Activated CD8-positive, alpha-beta memory T cell treated with anti-CD3 and anti-CD28 coated beads for 24 hours (primary cell): ENCODE measurements at regions not wholly inside any gene's neighbourhood (a gene's known extent, or its start where the extent isn't known, plus 50 kb on each side); places are given as distances from the start of the nearest gene placed in this dataset.
"Not testable (repeated sequence)": the region's sequence is repeated elsewhere in the genome, so short reads cannot be mapped to it uniquely, and the experiment has no call there.

Experiments
- DNase-seq: peaks from one replicate; pipeline ENCODE4 v3.0.0-alpha.2; 2020

DNA sequence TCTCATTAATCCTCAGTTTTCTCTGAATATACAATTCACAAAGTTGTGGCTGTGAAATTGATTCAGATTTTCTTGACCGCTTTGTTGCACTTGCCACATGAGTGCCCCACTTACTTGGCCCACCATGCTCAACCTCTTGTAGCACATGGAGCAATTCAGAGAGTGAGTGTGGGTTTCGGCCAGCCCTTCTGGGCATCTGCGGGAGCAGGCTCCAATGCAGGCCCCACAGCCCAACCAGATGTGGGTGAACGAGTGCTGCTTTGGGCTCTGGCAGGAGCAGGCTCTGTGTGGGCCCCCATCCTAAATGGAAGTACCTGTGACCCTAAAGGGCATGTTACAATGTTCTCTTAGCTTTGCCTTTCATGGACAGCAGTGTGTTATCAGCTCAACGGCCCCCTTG lies 2338.6 kb downstream of the LRRC4C start:
- DNase-seq: no peak

- no peak for DNase-seq
Observed at GRCh38 chr11:39113606-39114005, 2345.8 kb downstream of the LRRC4C start.

- DNase-seq: no peak
Observed at GRCh38 chr11:39102236-39102635, 2357.2 kb downstream of the LRRC4C start.

DNA sequence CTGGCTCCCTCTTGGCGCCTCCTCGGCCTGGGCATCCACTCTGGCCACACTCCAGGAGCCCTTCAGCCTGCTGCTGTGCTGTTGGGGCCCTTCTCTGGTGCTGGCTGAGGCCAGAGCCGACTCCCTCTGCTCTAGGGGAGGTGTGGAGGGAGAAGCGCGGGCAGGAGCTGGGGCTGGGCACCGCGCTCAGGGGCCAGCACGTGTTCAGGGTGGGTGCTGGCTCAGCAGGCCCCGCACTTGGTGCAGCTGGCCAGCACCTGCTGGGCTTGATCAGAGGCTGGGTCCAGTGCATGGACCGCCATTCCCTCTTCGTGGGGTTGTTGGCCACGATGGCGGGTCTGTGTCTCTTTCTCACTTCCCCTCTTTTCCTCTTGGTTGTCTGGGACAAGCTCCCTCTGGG lies 2381.0 kb downstream of the LRRC4C start:
- DNase-seq: no peak

DNA sequence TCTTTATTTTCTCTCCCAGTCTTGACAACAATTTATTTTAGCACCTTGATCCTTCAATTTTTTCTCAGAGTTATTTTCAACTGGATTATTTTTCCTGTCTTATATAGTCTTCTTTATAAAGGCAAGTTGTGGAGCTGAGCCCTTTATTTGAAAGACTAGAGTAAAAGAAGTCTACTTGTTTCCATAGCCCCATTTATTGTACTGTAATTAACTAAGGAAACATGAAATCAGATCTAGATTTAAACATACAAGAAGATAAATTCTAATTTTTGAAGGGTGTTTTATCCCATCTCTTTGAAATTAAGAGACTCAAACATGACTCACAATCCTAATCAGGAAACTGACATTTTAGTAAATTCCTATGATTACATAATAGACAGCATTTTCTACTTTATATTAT lies 2421.8 kb downstream of the LRRC4C start:
- no peak for DNase-seq

DNA sequence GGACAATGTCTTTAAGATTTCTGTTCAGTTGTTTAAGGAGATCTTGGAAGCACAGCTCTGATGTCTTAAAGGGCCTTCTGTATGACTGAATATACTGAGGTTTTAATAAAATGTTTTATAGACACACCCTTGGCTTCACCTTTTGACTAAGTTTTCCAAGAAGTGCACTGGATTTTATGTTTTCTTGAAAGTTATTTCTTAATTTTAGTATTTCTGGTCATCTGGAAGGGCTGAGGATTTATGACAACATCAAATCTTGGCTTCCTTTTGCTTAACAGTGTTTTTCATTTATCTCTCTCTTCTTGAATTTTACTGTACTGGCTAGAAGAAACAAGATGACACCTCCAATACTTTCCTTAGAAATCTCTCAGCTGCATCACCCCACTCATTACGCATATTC lies 2423.4 kb downstream of the LRRC4C start:
- DNase-seq: no peak

GRCh38 chr11:39021539-39021938 lies 2423.5 kb upstream of the RAG2 start:
- DNase-seq: no peak

DNA sequence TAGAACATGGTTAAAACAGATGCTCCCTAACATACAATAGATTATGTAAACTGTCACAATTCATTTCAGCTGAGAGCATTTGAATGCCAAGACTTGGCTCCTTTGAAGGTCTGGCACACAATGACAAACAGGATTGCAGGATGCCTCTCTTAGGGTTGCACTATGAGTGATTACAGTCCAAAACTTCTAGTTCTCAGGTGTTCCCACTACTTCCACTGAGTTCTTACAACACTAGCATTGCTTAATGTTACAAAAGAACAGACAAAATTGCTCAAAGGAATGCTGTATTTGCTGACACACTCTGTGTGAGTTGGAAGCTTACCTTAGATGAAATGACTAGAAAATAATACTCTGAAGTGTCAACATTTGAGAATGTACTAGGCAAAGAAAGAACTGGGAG lies 2413.8 kb upstream of the RAG2 start:
- no peak for DNase-seq

DNA sequence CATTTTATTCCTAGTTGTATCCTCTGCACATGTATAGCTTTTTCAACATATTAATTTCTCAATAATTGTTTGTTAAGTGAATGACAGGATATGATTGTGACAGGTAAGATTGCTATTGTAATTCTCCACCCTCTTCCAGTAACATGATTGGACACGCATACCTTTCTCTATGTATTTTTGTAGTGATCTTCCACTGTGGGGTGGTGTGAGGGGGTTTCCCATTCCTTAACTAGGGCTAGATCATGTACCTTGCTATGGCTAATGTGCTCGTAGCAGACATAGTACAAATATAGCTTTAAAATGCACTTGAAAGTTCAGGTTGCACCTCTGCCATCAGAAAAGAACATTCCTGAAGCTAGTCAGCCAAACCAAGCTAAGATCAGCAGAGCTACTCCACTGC lies 2392.8 kb upstream of the RAG2 start:
- no peak for DNase-seq

DNA sequence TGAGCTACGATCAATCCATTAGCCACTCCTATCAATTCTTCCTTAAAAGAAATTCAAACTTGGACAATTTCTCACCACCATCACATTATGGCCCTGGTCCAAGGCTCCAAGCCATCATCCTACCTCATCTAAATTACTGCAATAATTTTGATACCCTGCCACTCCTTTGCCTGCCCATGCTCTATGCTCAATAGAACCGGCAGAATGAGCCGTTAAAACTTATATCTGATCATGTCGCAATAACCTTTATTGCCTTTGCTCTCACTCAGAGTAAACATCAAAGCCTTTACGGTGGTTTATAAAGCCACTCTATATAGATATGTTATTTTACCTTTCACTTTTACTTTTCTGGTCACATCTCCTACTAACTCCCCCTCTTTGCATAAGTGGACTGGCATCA lies 2392.1 kb upstream of the RAG2 start:
- no peak for DNase-seq

GRCh38 chr11:38988908-38989307 lies 2390.9 kb upstream of the RAG2 start:
- no peak for DNase-seq

DNA sequence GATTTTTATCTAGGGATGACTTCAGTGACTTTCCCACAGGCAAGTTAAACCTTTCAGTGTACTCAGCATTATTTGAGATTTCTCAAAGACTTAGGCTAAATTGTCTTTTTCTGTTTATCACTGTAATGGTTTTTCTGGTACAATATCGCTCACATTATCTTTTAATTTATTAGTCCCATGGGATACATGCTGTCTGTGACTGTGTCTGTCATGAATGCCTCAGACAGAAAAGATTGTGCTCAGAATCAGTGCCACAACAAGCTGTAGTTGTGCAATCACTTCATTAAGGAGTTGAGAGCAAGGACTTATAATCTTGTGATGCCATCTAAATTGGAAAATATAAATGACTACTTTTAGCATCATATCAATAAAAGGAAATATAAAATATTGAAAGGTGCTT lies 2374.2 kb upstream of the RAG2 start:
- no peak for DNase-seq

DNA sequence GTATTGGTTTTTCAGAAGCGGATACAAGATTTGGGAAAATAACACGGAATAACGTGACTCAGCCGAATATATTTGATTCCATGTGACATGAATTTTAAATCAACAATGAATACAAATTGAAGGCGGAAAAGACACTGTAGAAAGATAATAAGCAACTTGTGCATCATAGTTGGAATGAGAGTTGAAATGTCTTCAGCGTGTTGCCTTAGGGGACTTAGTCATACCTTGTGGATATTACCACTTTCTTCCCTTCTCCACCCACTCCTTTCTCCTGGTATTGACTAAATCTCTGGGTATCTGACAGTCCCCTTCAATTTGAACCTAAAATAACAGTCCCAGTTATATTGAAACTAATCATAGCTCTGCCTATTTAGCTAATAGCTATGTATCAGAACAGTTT lies 2373.1 kb upstream of the RAG2 start:
- no peak for DNase-seq

DNA sequence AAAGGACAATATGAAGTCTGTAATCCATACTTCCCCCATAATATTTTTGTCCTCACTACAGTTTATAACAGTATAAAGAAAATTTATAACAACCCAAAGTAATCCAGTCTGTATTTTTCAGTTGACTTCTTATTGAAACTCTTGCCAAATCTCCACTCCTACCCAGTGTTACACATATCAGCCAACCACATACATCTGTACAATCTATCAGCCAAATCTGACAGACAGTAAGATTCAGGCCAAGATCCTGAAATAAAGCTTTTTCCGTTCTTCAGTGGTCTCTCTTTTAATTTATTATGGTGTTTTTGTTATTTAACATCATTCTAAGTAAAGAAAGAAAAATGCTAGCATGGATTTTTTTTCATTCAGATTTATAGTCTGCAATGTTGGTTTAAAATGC lies 2370.9 kb upstream of the RAG2 start:
- no peak for DNase-seq

DNA sequence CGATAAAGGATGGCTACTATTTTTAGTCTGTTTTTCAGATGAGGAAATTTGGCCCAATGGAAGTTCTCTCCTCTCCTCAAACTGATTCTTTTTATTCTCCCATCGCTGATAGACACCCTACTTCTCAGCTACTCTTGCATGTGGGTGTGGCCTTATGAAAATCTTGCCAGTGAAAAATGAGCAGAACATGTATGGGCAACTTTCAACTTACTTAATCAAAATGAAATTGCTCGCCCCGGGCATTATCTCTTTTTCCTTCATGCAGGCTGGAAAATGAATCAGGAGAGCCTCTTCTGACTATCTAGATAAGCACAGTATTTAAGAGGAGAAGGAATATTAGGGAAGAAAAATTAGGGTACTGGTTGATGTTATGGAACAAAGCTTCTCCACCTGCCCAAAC lies 2354.7 kb upstream of the RAG2 start:
- DNase-seq: no peak

DNA sequence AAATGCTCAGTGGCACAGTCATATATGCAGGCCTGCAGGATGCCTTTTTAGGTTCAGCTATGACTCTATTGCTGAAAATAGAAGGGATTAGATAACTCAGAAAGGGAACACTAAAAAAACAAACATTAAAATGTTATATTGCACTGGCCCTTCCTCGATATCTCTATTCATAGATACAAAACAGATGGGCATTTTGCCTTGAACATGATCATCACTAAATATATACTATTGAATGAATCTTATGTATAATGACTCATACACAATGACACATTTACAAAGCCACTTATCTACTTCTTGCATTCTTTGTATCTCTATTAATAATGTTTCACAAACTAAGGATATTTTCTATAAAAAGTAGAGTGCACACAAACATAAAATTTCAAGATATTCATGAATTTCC lies 2352.8 kb upstream of the RAG2 start:
- DNase-seq: no peak

DNA sequence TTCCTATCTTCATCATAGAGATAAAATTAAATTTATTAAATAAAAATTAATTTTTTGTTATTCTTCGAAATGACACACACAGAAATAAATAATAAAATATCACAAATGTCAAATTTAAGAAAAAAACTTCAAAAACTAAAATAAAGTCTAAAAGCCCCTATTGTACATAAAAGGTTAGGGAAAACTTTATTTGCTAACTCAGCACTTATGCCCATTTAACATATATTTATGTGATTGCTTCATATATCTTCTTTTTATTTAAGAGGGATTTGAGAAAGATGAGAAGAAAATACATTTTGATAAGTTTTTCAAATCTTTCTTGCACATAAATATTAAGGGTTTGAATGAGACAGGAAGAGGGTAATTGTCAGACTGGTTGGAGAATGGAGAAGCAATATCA lies 2350.4 kb upstream of the RAG2 start:
- no peak for DNase-seq

- DNase-seq: no peak
Observed at GRCh38 chr11:38937709-38938108, 2339.7 kb upstream of the RAG2 start.

- DNase-seq: no peak
Observed at GRCh38 chr11:38935941-38936340, 2337.9 kb upstream of the RAG2 start.

GRCh38 chr11:38927993-38928392 lies 2330.0 kb upstream of the RAG2 start:
- DNase-seq: no peak

DNA sequence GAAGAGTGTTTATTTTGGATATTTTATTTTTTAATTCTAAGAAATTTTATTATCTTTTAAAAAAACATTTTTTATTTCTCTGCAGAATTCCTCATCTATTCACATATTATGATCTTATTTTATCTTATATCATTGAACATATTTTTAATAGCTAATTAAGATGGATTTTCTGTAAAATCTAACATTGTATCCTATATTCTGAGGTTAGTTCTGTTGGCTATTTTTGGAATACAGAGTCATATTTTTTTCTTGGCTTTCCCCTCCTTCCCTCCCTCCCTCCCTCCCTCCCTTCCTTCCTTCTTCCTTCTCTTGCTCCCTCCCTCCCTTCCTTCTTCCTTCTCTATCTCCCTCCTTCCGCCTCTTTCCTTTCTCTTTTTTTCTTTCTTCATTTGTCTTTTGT lies 2326.6 kb upstream of the RAG2 start:
- no peak for DNase-seq

DNA sequence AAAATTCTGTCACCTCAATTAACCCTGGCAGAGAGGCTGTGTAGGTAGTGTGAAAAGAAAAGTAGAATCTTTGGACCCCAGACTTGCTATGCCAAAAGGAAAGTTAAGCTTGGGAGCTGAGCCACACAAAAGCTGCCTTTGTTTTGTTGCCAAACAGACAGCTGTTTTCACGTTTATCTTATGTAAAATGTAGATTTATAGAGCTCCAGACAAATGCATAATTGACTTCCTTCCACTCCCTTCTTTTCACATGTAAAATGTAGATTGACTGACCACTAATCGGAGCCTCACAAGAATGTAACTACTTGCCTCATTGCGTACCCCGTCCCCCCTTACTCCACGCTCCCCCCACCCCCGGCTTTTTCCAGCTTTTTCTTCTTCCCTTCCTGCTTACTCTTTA lies 2302.2 kb upstream of the RAG2 start:
- DNase-seq: no peak

- DNase-seq: not testable (repeated sequence)
Observed at GRCh38 chr11:38894201-38894600, 2296.2 kb upstream of the RAG2 start.

- DNase-seq: no peak
Observed at GRCh38 chr11:38884145-38884865, 2286.3 kb upstream of the RAG2 start.

DNA sequence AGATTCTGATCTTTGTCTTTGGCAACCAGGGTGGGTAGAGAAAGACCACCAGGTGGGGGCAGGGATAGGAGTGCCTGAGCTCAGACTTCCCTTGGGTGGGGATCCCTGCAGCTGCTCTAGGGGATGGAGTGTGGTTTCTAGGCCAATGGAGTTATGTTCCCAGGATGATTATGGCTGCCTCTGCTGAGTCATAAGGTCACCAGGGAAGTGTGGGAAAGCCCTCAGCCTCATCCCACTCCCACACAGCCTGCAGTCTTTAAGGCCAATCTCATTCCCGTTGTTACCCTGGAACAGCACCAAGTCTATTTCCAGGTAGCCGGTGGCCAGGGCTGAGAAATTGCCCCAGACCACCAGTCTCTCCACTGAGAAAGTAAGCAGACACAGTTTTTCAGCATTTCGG lies 2269.3 kb upstream of the RAG2 start:
- no peak for DNase-seq

DNA sequence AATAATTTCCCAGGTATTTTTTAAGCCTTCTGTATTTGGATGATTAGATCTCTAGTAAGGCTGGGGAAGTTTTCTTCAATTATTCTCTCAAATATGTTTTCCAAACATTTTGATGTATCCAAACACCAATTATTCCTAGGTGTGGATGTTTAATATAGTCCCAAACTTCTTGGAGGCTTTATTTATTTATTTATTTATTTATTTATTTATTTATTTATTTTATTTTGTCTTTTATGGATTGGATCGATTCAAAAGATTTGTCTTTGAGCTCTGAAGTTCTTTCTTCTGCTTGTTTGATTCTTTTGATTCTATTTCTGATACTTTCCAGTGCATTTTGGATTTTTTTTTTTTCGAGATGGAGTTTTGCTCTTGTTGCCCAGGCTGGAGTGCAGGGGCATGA lies 2267.9 kb upstream of the RAG2 start:
- DNase-seq: no peak
